GM12891 (cell line): ENCODE measurements at regions not wholly inside any gene's neighbourhood (a gene's known extent, or its start where the extent isn't known, plus 50 kb on each side); places are given as distances from the start of the nearest gene placed in this dataset.

Source experiments
- POLR2A ChIP-seq: IDR thresholded peaks from 2 replicates; pipeline ENCODE4 v1.6.1; 2011; ENCODE audit warnings: low read depth, low read length, control low read depth
- POLR2AphosphoS5 ChIP-seq: IDR thresholded peaks from 2 replicates; pipeline ENCODE4 v1.6.1; 2011; ENCODE audit warnings: low read depth, low read length, control low read depth
- SPI1 ChIP-seq: IDR thresholded peaks from 2 replicates; pipeline ENCODE4 v1.6.1; 2011; ENCODE audit warnings: low read depth, low read length, control low read depth
- TAF1 ChIP-seq: IDR thresholded peaks from 2 replicates; pipeline ENCODE4 v1.6.1; 2011; ENCODE audit warnings: low read depth, low read length, control low read depth

DNA sequence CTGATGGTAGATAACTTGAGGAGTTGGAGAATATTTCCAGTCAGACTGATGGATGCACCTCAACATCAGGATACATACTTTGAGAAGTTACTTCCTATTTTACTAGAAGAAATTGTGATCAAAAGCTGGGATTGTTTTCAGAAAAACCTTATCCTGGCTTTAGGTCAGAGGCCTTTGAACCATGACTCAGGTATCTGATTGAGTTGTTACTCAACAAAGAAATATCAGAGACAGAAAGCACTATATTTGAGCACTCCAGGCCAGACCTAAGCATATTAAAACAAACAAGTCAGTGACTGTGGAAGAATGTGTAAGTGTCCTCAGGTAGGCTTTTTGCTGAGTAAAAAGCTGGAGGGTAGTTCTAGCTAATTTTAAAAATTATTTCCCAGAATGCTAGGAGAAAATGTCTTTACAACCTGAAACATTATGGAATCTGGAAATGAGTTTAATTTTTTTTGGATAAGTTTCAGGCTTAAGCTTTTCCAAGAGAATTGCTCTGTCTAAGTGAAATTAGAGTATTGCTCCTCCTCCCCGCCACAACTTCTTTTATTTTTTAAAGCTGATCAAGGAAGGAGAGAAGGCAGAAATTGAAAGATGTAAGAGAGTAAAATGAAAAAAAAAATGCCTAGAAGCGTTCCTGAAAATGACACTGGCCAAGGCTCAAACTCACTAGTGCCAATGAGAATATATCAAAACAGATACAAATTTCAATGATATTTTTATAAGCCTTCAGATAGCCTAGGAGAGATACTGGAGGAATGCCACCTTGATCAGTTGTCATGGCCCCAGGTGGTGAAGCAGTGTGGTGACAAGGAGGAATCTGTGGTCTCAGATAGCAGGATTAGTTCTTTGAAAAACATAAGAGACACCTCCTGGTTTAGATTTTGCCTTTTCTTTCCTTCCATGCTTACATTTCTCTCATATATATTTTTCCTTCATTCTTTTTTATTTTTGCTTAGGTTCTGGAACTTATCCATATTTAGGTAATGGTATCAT is 790.3 kb downstream of the TMTC2 start:
- TF ChIP-seq POLR2AphosphoS5 (no peak), POLR2A (no peak), TAF1 (no peak), SPI1 (no peak)
